ENCODE measurements at regions not wholly inside any gene's neighbourhood (a gene's known extent, or its start where the extent isn't known, plus 50 kb on each side); places are given as distances from the start of the nearest gene placed in this dataset.
"Not testable (repeated sequence)": the region's sequence is repeated elsewhere in the genome, so short reads cannot be mapped to it uniquely, and the experiment has no call there.

DNA sequence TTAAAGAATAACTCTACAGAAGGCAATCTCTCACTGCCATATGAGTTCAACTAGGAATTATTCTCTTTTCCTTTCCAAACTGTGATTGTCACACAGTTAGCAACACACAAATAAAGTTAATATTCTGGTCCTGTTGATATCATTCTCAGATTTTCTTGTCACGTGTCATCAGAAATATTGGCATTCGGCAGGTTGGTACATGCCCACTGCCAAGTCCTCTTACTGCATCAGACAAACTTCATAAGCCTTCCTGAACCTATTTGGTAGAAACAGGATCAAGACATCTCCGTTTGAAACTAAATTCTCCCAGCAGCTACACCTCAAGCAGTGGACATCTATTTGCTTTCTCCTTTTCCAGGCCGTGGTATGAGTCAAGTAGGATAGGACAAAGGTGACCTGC lies 177.9 kb upstream of the SOX2 start:
- DNase-seq (ENCODE audit: low spot score): no peak

DNA sequence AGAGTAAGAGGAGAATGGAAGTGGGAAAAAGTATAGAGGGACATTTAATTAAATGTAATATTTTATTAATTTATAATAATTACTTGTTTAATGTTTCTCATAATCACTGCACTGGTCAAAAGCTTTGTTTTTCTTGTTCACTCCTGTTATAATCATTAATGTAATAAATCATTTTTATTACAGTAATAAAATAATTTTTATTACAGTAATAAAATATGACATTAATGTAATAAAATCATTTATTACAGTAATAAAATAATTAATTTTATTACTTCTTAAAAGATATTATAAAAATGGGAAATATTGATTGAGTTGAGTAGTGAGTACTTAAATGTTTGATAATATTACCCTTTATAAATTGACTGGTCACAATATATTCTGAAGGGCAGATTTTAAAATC lies 181.1 kb upstream of the SOX2 start:
- no peak for DNase-seq (ENCODE audit: low spot score)

DNA sequence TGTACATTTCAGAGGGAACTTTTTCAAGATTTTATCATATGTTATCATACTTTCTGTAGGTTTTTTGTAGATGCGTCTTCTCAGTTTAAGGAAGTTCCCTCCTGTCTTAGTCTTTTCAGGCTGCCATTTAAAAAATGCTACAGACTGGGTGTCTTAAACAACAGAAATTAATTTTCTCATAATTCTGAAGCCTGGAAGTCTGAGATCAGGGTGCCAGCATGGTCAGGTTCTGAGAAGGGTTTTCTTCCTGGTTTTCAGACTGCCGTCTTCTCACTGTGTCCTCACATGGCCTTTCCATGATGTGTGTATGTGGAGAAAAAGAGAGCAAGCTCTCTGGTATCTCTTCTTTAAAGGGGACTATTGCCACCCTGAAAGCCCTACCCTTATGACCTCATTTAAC lies 189.9 kb upstream of the SOX2 start:
- no peak for DNase-seq (ENCODE audit: low spot score)

DNA sequence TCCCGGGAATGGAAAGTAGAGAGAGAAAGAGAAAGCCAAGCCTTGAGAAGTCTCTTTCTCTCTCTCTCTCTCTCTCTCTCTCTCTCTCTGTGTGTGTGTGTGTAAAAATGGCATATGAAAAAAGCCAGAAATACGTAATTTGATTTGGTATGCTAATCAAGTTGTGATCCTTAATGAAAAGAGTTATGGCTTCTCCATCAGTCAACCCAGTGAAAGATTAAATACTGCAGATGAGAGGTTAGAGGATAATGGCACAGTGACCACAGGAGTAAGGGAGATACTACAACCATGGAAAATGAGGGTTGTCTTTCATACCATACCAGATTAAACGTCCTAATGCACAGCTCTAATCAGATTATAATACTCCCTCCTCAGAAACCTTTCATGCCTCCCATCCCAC lies 193.5 kb upstream of the SOX2 start:
- DNase-seq (ENCODE audit: low spot score): no peak

- no peak for DNase-seq (ENCODE audit: low spot score)
These were observed 198.9 kb upstream of the SOX2 start for GRCh38 chr3:181512787-181513186.

DNA sequence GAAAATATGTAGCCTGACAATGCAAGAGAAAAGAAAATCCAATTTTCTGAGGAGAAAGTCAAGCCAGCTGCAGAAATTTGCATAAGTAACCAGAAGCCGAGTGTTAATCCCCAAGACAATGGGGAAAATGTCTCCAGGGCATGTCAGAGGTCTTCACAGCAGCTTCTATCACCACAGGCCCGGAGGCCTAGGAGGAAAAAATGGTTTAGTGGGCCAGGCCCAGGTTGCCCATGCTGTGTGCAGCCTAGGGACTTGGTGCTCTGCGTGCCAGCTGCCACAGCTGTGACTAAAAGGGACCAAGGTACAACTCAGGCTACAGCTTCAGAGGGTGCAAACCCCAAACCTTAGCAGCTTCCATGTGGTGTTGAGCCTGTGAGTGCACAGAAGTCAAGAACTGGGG lies 201.2 kb upstream of the SOX2 start:
- no peak for DNase-seq (ENCODE audit: low spot score)

GRCh38 chr3:181497358-181497757 lies 214.4 kb upstream of the SOX2 start:
- DNase-seq (ENCODE audit: low spot score): no peak

GRCh38 chr3:181493423-181493822 lies 218.3 kb upstream of the SOX2 start:
- no peak for DNase-seq (ENCODE audit: low spot score)

DNA sequence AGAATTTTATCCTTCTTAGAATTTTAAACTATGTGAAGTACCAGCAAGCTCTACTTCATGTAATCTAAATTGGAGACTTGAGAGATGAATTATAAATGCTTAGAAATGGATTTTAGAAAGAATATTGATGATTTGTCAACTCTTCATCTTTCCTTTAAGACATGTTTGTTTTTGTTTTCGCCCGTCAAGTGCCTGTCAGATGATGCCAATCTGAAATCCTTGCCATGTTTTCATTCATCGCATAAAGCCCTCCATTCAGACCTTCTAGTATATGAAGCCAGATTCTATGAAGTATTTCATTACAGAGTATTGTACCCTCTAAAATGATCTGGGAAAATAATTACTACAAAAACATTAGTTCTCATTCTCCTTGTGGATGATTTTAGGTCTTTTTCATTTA lies 223.2 kb upstream of the SOX2 start:
- DNase-seq (ENCODE audit: low spot score): peak; percentile 75

- DNase-seq (ENCODE audit: low spot score): peak; percentile 16
These were observed 224.3 kb upstream of the SOX2 start for GRCh38 chr3:181487236-181487978.

DNA sequence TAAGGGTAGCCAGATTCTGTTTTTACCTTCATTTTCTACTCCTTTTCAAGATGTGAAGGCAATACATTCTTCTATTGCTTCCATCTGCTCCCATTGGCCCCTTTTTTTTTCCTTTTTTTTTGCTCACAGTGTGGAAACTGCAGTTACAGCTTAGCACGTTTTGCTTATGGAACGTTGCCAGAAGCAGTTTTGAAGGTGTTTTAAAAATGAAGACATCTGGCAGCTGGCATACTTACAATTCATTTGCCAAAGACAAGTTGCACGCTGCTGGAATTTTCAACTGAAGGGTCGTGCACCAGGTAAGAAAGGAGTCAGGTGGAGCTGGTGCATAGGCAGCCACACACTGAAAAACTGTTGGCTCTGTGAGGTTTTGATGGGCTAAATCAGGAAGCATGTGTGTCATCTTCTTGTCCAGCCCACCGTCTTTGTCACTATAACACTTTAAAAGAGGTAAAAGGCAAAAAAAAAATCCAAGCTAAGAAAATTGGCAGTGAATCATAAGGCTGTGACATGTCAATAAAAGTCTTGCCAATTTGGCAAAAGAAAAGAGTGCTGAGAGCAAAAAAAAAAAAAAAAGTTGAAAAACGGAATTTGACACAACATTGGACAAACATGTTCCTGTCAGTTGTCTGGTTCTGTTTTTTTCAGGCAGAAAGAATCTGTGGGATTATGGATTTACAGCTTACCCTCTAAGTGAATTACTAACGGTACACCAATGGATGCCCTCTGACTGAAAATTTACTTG lies 225.4 kb upstream of the SOX2 start:
- DNase-seq (ENCODE audit: low spot score): peak; percentile 57

DNA sequence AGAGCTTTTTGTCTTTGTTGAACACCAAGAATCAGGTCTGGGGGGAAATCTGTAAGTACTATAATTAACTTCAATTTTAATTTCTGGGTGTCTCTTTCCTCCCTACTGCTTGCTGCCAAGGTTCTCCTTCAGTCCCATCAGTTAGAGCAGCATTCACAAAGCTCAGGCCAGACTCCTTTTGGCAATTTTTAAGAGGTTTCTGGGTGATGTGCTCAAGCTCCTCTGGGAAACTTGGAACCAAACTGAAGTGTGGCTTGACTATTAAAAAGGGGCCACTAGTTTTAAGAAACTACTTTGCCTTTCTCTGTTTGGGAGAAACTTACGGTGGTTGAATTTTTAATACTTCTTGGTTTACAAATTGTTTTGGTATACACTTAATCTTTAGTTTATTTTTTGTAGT lies 227.7 kb upstream of the SOX2 start:
- DNase-seq (ENCODE audit: low spot score): peak; percentile 57

GRCh38 chr3:181475146-181475545 lies 236.6 kb upstream of the SOX2 start:
- DNase-seq (ENCODE audit: low spot score): not testable (repeated sequence)

- no peak for DNase-seq (ENCODE audit: low spot score)
These were observed 241.4 kb upstream of the SOX2 start for GRCh38 chr3:181470349-181470748.

DNA sequence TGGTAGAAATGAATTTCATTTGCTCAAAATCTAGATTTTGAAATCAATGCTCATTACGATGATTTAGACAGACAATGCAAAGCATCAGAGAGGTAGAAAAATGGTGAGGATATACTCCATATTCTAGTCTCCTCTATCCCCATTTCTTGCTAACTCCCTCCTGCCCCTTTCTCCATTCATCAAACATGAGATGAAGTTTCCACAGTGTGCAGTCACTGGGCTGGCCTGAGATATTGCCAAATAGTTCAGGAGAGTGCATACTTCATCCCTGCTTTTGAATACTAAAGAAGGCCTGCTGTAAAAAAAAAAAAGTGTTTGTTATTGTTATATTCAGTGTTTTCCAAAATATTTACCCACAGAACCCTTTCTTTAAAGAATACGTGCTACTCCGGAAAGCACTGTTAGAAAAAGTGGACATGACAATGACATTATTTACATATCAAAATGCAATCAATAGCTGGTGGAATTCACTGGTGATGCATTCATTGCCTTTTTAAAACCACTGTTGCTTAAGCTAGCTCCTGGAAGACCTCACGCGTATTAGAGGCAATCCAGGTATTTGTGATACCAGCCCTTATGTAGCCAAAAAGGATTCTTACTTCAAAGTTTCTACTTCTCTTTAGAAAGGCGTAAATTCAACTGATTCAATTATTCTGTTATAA lies 247.6 kb upstream of the SOX2 start:
- peak; percentile 55 for DNase-seq (ENCODE audit: low spot score)

GRCh38 chr3:181461381-181461780 lies 250.3 kb upstream of the SOX2 start:
- DNase-seq (ENCODE audit: low spot score): peak; percentile 63

GRCh38 chr3:181459516-181459915 lies 252.2 kb upstream of the SOX2 start:
- DNase-seq (ENCODE audit: low spot score): peak; percentile 55

GRCh38 chr3:181458857-181459256 lies 252.9 kb upstream of the SOX2 start:
- DNase-seq (ENCODE audit: low spot score): peak; percentile 94

- peak; percentile 60 for DNase-seq (ENCODE audit: low spot score)
These were observed 254.0 kb upstream of the SOX2 start for GRCh38 chr3:181457756-181458155.

DNA sequence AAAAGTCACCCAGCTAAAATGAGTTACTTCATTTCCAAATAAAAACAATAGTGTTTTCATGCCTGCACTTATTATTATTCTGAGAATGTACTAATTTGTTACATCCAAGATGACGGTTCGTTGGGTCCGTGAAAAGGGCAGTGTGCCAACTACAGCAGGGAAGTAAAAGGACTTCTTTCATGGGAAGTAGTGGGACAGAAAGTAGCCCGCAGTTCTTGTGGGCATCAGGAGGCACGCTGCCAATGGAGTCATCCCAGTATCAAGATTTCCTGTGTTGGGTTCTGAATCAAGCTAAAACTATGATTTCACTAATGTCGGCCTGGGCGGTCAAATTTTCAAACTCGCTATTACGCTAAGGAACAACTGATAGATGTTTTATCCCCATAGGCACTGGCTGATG lies 254.5 kb upstream of the SOX2 start:
- DNase-seq (ENCODE audit: low spot score): peak; percentile 99

GRCh38 chr3:181455276-181455675 lies 256.4 kb upstream of the SOX2 start:
- peak; percentile 66 for DNase-seq (ENCODE audit: low spot score)

DNA sequence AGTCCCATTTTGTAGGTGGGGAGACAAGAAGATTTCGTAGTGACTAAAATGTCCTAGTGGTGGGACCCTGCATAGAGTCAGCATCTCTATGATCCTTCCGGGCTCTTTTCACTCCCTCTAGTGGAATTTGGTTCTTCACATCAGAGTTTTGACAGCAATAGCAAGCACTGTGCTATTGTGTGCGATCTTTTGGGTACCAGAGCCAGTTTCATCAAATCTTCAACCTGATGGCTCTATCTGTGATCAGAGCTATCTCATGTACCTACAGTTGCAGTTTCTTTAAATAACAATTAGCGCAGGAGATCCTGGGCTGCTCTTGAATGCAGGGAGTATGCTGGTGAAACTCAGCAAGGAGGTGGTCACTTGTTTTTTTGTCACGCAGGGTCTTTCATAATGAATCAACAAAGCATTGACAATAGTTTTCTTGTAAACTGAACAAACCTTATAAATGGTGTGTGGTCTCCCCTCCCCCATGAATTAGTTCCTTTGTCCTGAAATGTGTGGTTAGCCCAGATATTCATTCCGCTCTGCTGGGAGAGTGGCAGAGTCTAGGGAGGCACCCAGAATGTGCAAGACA lies 257.2 kb upstream of the SOX2 start:
- DNase-seq (ENCODE audit: low spot score): peak; percentile 90

DNA sequence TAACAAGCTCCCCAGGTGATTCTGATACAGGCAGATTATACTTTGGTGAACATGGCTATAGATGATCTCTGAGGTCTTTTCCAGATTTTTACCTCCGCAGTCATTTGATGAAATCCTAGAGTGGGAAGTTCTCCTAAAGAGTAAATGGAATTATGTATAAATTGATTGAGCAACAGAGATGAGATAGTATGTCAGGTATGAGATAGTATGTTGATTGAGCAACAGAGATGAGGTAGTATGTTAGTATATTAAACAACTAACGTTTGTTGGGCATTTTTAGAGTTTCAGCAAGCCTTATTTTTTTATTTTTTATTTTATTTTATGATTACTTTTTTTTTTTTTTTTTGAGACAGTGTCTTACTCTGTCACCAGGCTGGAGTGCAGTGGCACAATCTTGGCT lies 265.0 kb upstream of the SOX2 start:
- DNase-seq (ENCODE audit: low spot score): no peak

Measured in globus pallidus (tissue), 1 donor.